NCI-H187 treated with DMSO at 0.1 percent for 48 hours (cell line): ENCODE measurements at regions not wholly inside any gene's neighbourhood (a gene's known extent, or its start where the extent isn't known, plus 50 kb on each side); places are given as distances from the start of the nearest gene placed in this dataset.

ENCODE experiments used
- DNase-seq: peaks from one replicate; lab custom pipeline; 2025; lab: John Stamatoyannopoulos, UW

DNA sequence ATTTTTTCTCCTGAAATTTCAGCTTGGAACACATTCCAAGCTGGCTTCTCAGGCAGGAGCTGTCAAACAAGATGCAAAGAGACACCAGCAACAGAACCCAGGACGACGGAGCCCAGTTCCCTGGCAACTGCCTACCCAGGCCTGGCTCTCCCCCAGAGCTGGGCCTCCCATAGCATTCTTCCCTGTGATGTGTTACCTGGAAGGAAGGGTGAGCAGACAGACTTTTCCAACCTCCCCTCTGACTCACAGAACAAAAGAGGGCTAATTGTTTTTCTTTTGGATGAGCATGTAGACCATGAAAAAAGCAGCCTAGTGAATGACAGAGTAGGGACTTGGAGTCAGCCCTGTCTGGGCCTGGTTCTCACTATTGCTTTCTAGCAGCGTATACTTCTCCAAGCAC is 55.3 kb upstream of the BMAL1 start:
- DNase-seq, result no peak

DNA sequence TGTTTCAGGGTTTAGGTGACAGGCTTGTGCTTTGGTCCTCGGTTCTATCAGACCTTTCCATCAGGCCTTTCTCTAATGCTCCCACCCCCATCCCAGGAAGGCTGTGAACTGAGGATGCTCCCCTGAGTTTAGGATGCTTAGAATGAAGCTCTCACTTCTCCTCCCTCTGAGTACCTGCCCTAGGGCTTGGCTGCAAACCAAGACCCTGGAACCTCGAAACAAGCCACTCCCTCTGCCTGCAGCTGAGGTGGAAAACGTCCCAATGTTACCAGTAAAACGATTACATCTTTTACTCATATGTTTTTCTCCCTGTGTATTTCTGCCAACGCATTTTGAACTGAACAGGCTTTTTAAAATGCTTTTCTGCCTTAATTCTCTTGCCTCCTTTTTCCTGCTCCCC is 54.5 kb upstream of the BMAL1 start:
- DNase-seq, result no peak

DNA sequence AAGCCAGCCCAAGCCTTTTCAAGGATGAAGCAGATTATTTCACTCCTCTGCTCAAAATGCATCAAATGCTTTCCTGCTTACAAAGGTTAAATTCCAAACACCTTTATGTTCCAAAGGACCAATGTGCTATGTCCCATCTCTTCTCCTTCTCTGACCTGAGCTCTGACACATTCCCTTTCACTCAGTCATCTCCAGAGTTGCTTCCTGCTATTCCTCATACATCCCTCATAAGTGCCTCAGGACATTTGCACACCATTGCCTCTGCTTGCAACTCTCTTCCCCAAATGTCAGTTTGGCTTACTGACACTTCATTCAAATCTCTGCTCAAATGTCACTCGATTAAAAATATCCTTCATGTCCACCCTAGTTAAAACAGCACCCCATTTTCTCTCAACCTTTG is 53.3 kb upstream of the BMAL1 start:
- no peak for DNase-seq

DNA sequence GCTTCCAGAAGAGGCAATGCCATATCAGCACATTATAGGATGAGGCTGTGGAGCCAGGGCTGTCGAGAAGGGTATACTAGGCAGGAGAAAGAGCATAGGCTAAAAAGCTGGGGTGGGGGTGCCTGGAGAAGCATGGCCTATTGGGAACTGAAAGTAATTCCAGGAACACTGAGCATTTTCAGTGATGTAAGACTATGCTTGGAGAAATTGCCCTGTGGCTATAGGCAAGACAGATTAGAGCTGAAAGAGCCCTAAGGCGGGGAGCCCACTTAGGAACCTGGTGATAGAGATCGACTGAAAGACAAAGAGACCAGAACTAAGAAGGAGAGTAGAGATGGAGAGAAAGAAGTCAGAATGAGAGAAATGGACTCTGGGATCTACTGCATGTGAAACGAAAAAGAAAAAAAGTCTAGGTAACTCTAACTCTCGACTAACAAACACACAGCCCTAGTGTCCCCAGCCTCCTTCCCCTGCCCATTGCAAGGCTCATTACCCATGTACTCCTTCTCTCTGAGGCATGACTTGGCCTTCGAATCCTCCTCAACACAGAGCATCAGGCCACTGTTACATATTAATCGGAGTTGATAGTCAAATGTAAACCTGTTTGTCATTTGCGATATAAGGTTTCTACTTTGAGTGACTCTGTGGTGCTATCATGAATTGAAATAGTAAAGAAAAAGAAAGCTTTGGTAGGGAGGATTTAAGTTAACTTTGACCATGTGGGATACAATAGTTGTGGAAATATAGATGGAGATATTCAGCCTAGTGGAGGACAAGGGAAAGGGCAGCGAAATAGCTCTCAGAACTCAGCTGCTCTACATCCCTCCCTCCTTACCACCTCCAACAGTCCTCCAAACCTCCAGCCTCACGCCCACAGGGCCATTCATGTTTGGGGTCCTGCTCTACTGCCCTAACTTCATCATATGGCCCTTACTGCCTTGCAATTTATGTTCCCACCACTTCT is 52.3 kb upstream of the BMAL1 start:
- DNase-seq, result no peak

DNA sequence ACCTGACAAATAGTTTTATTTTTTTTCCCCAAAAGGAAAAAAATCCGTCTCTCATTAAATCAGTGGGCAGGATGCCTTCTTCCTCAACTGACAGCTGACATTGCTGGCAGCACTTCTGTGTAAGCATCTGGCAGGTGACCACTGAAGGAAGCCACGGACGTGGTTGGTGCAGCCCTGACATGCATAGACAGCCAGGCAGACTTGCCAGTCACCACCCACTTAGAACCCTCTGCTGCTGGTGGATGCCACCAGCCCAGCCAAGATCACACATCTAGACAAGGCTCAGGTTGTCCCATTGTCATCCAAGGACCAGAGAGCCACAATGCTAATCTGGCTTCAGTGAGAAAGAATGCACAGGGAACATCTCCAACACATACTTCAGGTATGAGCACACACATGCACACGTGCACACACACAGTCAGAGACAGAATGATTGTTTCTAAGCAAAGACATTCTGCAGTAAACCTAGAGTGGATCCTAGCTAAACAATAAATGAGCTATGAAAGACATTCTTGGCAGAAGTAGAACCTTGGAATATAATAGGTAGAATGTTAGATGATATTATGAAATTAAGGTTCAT is 49.8 kb upstream of the BMAL1 start:
- DNase-seq, result no peak
